H9 (cell line): ENCODE measurements at regions not wholly inside any gene's neighbourhood (a gene's known extent, or its start where the extent isn't known, plus 50 kb on each side); places are given as distances from the start of the nearest gene placed in this dataset.

Source experiments
- DNase-seq: peaks from one replicate; pipeline ENCODE4 v3.0.0-alpha.2; 2017
- H2AFZ ChIP-seq: one replicate; pipeline ENCODE4 v1.6.1; 2013; ENCODE audit warnings: mild to moderate bottlenecking, low read length, control low read depth, moderate library complexity
- H2AK5ac ChIP-seq: 2 replicates; pipeline ENCODE4 v1.6.1; 2013; ENCODE audit warnings: low read length, control low read depth, mixed read lengths; ENCODE audit not compliant: insufficient read length
- H2BK120ac ChIP-seq: one replicate; pipeline ENCODE4 v1.6.1; 2013; ENCODE audit warnings: low read depth, mild to moderate bottlenecking, low read length, control low read depth, inconsistent platforms; ENCODE audit not compliant: poor library complexity, severe bottlenecking
- H2BK12ac ChIP-seq: 2 replicates; pipeline ENCODE4 v1.6.1; 2013; ENCODE audit warnings: low read length, control low read depth, mixed read lengths, low read depth; ENCODE audit not compliant: insufficient read length
- H2BK15ac ChIP-seq: 2 replicates; pipeline ENCODE4 v1.6.1; 2013; ENCODE audit warnings: low read depth, low read length, control low read depth
- H2BK20ac ChIP-seq: one replicate; pipeline ENCODE4 v1.6.1; 2013; ENCODE audit warnings: low read depth, mild to moderate bottlenecking, low read length, control low read depth, inconsistent platforms; ENCODE audit not compliant: poor library complexity, severe bottlenecking
- H2BK5ac ChIP-seq: 2 replicates; pipeline ENCODE4 v1.6.1; 2013; ENCODE audit warnings: low read length, control low read depth, mixed read lengths; ENCODE audit not compliant: insufficient read length
- H3K14ac ChIP-seq: 2 replicates; pipeline ENCODE4 v1.6.1; 2013; ENCODE audit warnings: low read length, control low read depth; ENCODE audit not compliant: insufficient read depth
- H3K18ac ChIP-seq: 2 replicates; pipeline ENCODE4 v1.6.1; 2013; ENCODE audit warnings: low read depth, mild to moderate bottlenecking, mixed read lengths, low read length, control low read depth; ENCODE audit not compliant: insufficient read length
- H3K23ac ChIP-seq: 2 replicates; pipeline ENCODE4 v1.6.1; 2013; ENCODE audit warnings: low read length, control low read depth, mixed read lengths, low read depth; ENCODE audit not compliant: insufficient read length
- H3K23me2 ChIP-seq: 2 replicates; pipeline ENCODE4 v1.6.1; 2013; ENCODE audit warnings: low read depth, mild to moderate bottlenecking, mixed read lengths, low read length, control low read depth; ENCODE audit not compliant: insufficient read length, poor library complexity, severe bottlenecking
- H3K27ac ChIP-seq: 2 replicates; pipeline ENCODE4 v1.5.1; 2013; ENCODE audit warnings: low read length, control low read depth, mixed read lengths, low read depth; ENCODE audit not compliant: insufficient read length
- H3K27me3 ChIP-seq: 2 replicates; pipeline ENCODE4 v1.6.1; 2013; ENCODE audit warnings: low read length, control low read depth, inconsistent platforms; ENCODE audit not compliant: insufficient read depth
- H3K4ac ChIP-seq: 2 replicates; pipeline ENCODE4 v1.6.1; 2013; ENCODE audit warnings: low read depth, mild to moderate bottlenecking, control low read depth, inconsistent platforms, low read length, moderate library complexity
- H3K4me1 ChIP-seq: 2 replicates; pipeline ENCODE4 v1.6.1; 2013; ENCODE audit warnings: low read length, control low read depth, inconsistent platforms; ENCODE audit not compliant: insufficient read depth
- H3K4me2 ChIP-seq: 2 replicates; pipeline ENCODE4 v1.6.1; 2013; ENCODE audit warnings: low read length, control low read depth, mixed read lengths; ENCODE audit not compliant: insufficient read length, insufficient read depth
- H3K56ac ChIP-seq: 2 replicates; pipeline ENCODE4 v1.6.1; 2013; ENCODE audit warnings: low read depth, mild to moderate bottlenecking, mixed read lengths, low read length, control low read depth; ENCODE audit not compliant: insufficient read length
- H3K79me1 ChIP-seq: 2 replicates; pipeline ENCODE4 v1.6.1; 2013; ENCODE audit warnings: low read depth, mild to moderate bottlenecking, moderate library complexity, low read length, control low read depth, inconsistent platforms; ENCODE audit not compliant: insufficient read depth, poor library complexity, severe bottlenecking
- H3K79me2 ChIP-seq: 2 replicates; pipeline ENCODE4 v1.6.1; 2013; ENCODE audit warnings: low read length, control low read depth, inconsistent platforms; ENCODE audit not compliant: insufficient read depth
- H3K9ac ChIP-seq: 2 replicates; pipeline ENCODE4 v1.6.1; 2013; ENCODE audit warnings: low read length, control low read depth, mixed read lengths; ENCODE audit not compliant: insufficient read length; ENCODE audit errors: extremely low read depth
- H3K9me3 ChIP-seq: one replicate; pipeline ENCODE4 v1.6.1; 2013; ENCODE audit warnings: low read depth, low read length, inconsistent platforms; ENCODE audit not compliant: control insufficient read depth
- H3T11ph ChIP-seq: one replicate; pipeline ENCODE4 v1.6.1; 2013; ENCODE audit warnings: mild to moderate bottlenecking, low read length, control low read depth, inconsistent platforms
- H4K20me1 ChIP-seq: one replicate; pipeline ENCODE4 v1.6.1; 2013; ENCODE audit not compliant: control insufficient read depth, insufficient read length, insufficient read depth
- H4K5ac ChIP-seq: 2 replicates; pipeline ENCODE4 v1.6.1; 2013; ENCODE audit warnings: low read depth, mild to moderate bottlenecking, mixed read lengths, low read length, control low read depth; ENCODE audit not compliant: insufficient read length
- H4K8ac ChIP-seq: replicated peaks from 2 replicates; pipeline ENCODE4 v1.6.1; 2013; ENCODE audit warnings: low read length, control low read depth, mixed read lengths, low read depth; ENCODE audit not compliant: insufficient read length
- H4K91ac ChIP-seq: 2 replicates; pipeline ENCODE4 v1.6.1; 2013; ENCODE audit warnings: low read depth, mild to moderate bottlenecking, moderate library complexity, mixed read lengths, low read length, control low read depth; ENCODE audit not compliant: insufficient read length
- H3K27ac Mint-ChIP-seq, 3 experiments: 2 replicates in 2 of 3; 3 replicates in 1 of 3; pipeline ENCODE4 v1.8.0; 2020 to 2021; ENCODE audit warnings: mixed read lengths in 3 of 3, mild to moderate bottlenecking in 1 of 3, moderate library complexity in 1 of 3
- H3K27me3 Mint-ChIP-seq: 2 replicates; pipeline ENCODE4 v1.8.0; 2021; ENCODE audit warnings: low read depth, mild to moderate bottlenecking, moderate library complexity, mixed read lengths
- H3K36me3 Mint-ChIP-seq, 3 experiments: 2 replicates in 2 of 3; 3 replicates in 1 of 3; pipeline ENCODE4 v1.8.0; 2020 to 2021; ENCODE audit warnings: low read depth in 3 of 3, mixed read lengths in 3 of 3; ENCODE audit not compliant: insufficient read depth in 1 of 3
- H3K4me1 Mint-ChIP-seq, 2 experiments: 2 replicates each; pipeline ENCODE4 v1.8.0; 2020; ENCODE audit warnings: mixed read lengths in 2 of 2
- H3K4me3 Mint-ChIP-seq, 2 experiments: 2 replicates in 1 of 2; 3 replicates in 1 of 2; pipeline ENCODE4 v1.8.0; 2020 to 2021; ENCODE audit warnings: mild to moderate bottlenecking in 2 of 2, mixed read lengths in 2 of 2, moderate library complexity in 1 of 2
- H3K9me3 Mint-ChIP-seq, 2 experiments: 2 replicates in 1 of 2; 3 replicates in 1 of 2; pipeline ENCODE4 v1.8.0; 2020; ENCODE audit warnings: mild to moderate bottlenecking in 2 of 2, mixed read lengths in 2 of 2, moderate library complexity in 1 of 2
- CTCF ChIP-seq: fragments of 200-600 bp; sonication (generic); conservative IDR thresholded peaks from 3 replicates; pipeline ENCODE4 v1.8.0; 2021; ENCODE audit warnings: antibody characterized with exemption, mild to moderate bottlenecking
- WGBS: extraction: QIAGEN DNeasy Blood & Tissue Kit; methylation state at CpG from one replicate; pipeline ENCODE4 v1.1.7; 2013; ENCODE audit warnings: missing lambda C conversion rate, low lambda C conversion rate, mixed read lengths; ENCODE audit not compliant: insufficient read length; ENCODE audit errors: extremely low coverage; 5-methylcytosine and 5-hydroxymethylcytosine counted together

- Histone ChIP-seq H3K4me2 (no peak overlapping the region), H2BK5ac (no peak overlapping the region), H2BK12ac (no peak overlapping the region), H4K91ac (no peak overlapping the region), H3K56ac (no peak overlapping the region), H2AK5ac (no peak overlapping the region), H3K18ac (no peak overlapping the region), H4K5ac (no peak overlapping the region), H3K9me3 (no peaks in the 10 kb centered on the region), H3K23me2 (no peaks in the 10 kb centered on the region), H3K79me2 (no peaks in the 10 kb centered on the region), H3T11ph (no peak overlapping the region), H2AFZ (no peak overlapping the region), H2BK15ac (no peak overlapping the region), H4K20me1 (no peaks in the 10 kb centered on the region), H3K4me1 (no peaks in the 10 kb centered on the region), H3K23ac (no peak overlapping the region), H3K9ac (no peak overlapping the region), H3K14ac (no peak overlapping the region), H3K27ac (no peak overlapping the region), H3K79me1 (no peaks in the 10 kb centered on the region), H3K27me3 (no peaks in the 10 kb centered on the region), H4K8ac (no peak overlapping the region), H2BK20ac (no peak overlapping the region), H2BK120ac (no peak overlapping the region), H3K4ac (no peak overlapping the region)
- Mint-ChIP-seq H3K4me3 (no peak overlapping the region), H3K36me3 (no peaks in the 10 kb centered on the region), H3K27me3 (no peaks in the 10 kb centered on the region), H3K27ac (no peak overlapping the region), H3K9me3 (no peaks in the 10 kb centered on the region; a peak in 1 of 5 replicates), H3K4me1 (peaks cover 8 to 13% of the 10 kb centered on the region in 2 experiments; a peak in 3 of 4 replicates)
- DNase-seq = no peak
- WGBS = no CpG with 5 or more reads among the region's 4 CpGs
- TF ChIP-seq CTCF = no peak
Observed at GRCh38 chr3:70507486-70507885, 195.0 kb upstream of the MDFIC2 start.
